Erythroblast (primary cell): ENCODE measurements at regions not wholly inside any gene's neighbourhood (a gene's known extent, or its start where the extent isn't known, plus 50 kb on each side); places are given as distances from the start of the nearest gene placed in this dataset.

Experiments
- DNase-seq, 2 experiments: peaks; one replicate each; lab custom pipeline; 2025; lab: John Stamatoyannopoulos, UW
- GATA1 ChIP-seq: IDR thresholded peaks from 2 replicates; pipeline ENCODE4 v1.6.1; 2011; ENCODE audit warnings: low read depth, mild to moderate bottlenecking, control low read depth, low read length, moderate library complexity
- POLR2A ChIP-seq: IDR thresholded peaks from 2 replicates; pipeline ENCODE4 v1.6.1; 2011; ENCODE audit warnings: mild to moderate bottlenecking, low read length

DNA sequence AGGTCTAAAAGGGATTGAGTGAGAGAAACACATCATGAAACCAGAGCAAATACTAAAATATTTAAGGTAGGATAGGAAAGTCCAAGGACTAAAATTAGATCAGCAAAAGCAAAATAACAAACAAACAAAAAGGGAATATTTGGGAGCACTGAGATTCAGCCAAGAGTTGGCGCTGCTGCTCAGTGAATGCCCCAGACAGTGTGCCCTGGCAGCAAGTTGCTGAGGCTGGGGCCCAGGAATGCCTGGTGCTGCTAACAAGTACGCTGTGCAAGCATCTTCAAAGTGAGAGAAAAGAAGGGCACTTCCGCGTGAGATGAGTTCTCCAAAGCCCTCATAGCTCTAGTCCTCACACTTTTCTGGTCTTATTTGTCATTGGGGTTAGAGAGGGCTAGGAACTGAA is 603.3 kb downstream of the EFNA5 start:
- TF ChIP-seq GATA1 (no peak), POLR2A (no peak)
- DNase-seq: no peak

DNA sequence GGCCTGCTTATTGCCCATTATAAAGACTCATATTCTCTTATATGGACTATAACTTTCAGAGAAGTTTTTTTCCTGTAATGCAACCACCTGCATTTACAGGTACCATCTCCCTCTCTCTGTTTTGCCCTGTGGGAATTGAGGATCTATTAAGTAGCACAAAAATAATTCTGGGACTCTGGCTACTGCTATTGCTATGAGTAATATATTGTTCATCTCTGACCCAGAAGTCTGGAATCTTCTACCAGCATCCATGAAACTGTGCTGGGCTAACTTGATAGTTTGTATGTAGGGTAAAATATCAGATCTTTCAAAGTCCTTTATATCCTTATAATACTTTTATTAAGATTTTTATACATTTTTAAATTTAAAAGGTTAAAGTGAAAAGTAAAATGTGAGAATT is 607.2 kb downstream of the EFNA5 start:
- TF ChIP-seq POLR2A: no peak
- no peak for TF ChIP-seq GATA1
- no peak for DNase-seq

DNA sequence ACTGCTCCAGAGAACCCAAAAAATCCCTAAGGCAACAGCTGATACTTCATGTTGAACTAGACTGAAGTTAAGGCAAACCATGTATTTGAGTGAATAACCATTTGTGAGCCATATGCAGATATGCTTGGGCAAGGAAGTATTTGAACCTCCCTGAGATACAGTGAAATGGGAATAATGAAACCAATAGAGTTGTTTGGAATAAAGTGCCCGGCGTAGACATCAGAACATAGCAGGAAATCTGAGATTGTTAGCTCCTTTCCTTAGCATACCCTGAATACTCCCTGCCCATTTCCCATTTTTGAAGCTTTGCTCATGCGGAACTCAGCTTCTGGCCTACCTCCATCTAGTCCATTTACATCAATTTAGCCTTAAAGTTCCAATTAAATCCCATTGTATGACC is 611.9 kb downstream of the EFNA5 start:
- no peak for DNase-seq
- no peak for TF ChIP-seq GATA1
- no peak for TF ChIP-seq POLR2A

DNA sequence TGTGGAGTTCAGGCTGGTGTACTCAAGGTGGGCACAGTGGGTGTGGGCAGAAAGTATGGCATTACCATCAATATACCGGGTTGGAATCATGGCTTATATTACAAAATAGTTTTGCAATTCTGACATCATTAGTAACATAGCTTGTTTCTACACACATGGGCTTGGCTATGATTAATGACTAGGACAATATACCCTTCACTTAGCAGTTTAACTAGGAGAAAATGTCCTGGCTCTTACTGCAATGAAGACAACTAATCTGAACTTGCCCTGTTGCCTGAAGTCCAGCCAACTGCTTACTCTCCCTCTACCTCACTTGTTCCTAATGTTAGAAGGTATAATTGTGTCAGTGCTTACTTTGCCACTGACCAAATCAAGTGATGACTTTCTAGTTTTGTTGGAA is 612.5 kb downstream of the EFNA5 start:
- TF ChIP-seq GATA1 (no peak), POLR2A (no peak)
- no peak for DNase-seq

DNA sequence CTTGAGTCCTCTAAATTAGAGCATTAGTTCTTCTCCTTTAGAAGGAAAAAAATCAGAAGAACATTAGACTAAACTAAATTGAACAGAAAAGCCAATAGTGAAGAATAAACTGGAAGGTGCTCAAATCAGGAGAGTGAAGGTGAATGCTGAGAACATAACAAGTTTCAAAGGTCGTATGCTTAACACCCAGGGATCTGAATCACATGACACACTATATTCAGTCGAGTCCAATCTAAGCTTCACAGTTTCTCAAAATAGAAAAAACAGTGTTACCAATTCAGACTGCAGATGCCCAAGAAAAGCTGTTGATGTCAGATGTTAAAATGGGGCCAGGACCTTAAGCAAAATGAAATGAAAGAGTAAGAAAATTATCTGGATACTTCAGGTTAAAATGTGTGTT is 614.5 kb downstream of the EFNA5 start:
- no peak for TF ChIP-seq GATA1
- no peak for TF ChIP-seq POLR2A
- no peak for DNase-seq

DNA sequence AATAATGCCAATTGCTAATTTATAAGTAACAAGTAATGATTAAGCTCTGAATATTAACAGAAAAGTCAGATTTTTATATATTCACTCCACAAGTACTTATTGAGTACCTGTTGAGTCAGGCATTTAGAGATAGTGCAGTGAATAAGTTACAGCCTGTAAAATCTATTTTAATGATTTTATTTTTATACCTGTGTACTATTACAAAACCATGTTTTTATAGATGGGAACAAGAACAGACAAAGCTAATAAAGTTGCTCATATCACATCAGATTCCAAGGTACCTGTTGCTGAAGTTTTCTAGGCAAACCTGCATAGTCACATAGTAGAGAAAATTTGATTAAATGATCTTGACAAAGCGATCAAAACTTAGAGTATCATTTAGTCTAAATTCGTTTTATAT is 623.7 kb downstream of the EFNA5 start:
- no peak for DNase-seq
- no peak for TF ChIP-seq GATA1
- TF ChIP-seq POLR2A: no peak

DNA sequence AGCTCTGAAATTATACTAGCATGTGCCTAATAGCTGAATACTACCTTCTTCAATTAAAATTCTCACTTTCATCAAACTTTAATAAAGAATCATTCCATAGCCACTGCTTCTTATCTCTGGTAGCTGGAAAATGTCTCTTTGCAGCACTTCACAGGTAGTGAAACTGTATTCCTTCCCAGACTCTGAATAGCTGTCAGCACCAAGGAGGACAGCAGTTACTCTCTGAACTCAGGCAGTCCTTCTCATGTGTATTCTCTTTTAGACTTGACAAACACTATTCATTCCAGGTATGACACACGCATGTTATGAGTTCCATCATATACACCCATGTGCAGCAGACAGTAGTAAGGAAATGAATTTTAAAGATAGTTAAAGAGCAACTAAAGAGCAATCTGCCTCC is 627.1 kb downstream of the EFNA5 start:
- no peak for DNase-seq
- TF ChIP-seq POLR2A (no peak), GATA1 (no peak)

DNA sequence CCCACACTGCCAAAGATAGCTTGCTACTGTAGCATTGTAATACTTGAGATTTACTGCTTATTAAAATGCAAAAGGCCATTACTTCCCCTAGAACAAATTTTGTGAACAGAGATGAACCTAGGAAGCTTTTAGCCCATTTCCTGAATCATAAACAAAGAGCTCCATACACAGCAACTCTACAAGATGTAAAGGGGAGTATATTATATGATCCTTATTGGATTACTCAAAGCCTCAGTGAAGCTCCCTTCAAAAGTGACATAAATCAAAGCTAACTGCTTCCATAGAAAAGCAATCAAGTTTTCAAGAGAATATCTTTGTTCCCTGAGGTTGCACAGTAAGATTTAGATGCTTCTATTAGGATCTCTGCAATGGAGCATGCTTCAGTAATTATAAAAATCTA is 629.8 kb downstream of the EFNA5 start:
- TF ChIP-seq POLR2A (no peak), GATA1 (no peak)
- DNase-seq: no peak

DNA sequence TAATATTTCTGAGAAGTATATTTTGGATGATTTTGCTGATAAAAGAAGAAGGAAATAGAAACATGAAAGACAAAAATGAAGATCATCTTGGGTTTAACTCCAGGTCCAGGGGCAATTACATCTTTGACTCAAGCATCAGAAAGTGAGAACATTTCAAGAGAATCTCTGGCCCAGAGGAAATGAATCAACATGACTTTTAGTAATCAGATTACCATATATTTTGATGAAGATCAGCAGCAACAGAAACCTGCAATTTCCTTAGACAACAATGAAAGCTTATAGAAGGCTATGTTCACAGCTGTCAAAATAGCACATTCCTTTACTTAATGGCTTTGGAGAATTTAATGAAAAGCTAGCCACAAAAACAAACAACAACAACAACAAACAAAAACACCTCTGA is 638.1 kb downstream of the EFNA5 start:
- DNase-seq: no peak

DNA sequence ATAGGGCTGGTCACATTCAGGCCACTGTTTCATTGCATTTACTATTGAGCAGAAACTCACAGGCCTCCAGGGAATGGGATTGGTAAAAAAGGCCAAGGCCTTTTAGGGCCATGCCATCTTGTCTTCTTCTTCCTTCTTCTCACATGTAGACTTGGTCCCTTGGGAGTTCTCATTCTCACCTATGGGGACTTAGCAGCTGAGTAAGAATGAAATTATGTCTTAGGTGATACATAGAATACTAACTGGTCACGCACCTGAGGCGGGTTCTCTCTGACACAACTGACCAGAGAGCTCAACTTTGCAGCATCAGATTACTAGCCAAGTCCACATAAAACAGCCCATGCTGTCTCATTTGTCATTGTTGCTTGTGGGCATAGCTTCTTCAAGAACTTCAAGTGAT is 641.8 kb downstream of the EFNA5 start:
- no peak for DNase-seq
- TF ChIP-seq GATA1: no peak
- no peak for TF ChIP-seq POLR2A

More for the DNA sequence above, 638.1 kb downstream of the EFNA5 start:
- TF ChIP-seq POLR2A: no peak
- TF ChIP-seq GATA1: no peak

DNA sequence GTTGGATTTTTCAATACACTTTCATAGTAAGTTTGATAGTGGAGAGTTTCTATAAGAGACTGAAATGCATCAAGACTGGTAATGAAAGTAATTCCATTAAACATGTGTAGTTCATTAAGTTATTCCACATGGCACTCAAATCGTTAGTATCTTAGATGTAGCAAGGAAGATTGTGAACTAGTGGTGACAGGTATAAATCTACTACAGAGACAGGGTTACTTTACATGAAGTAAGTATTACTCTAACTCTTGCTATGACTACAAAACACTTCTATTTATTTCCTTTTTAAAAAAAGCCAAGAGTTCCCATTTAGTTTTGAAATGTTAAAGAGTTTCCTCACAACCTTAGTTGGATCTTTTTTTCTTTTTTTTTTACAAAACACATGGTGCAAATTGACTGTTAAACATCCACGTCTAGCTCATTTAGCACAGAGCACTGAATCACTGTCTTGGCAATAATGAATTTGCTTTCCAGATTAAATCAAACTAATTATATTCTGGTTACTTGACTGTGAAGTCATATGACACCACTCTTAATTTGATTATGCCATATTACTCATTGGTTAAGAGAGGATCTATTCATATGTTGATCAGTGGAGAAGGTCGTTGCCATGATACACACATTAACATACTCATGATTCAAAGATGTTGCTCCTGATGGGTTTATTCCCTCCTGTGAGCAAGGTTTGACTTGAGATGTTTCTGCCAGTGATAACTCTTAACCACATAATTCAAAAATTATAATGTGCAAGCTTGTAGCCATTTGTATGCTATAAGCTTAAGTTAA is 644.8 kb downstream of the EFNA5 start:
- DNase-seq: no peak
- TF ChIP-seq POLR2A (no peak), GATA1 (no peak)

DNA sequence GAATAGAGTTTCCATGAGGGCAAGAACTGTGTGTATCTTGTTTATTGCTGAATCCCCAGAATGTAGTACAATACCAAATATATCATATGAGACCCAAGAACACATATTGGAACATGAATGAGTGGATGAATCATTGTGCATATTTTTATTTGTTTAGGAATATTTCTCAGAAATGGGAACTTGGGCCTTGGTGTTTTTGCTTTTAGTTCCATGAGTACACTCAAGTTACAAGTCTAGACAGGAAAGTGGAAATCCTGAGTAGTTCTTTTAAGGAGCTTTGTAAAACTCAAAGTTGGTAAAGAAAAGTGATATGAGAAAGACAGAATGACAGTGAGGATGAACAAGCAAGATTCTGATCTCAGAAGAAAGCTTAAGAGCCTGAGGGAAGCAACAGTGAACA is 647.0 kb downstream of the EFNA5 start:
- TF ChIP-seq GATA1 (no peak), POLR2A (no peak)

DNA sequence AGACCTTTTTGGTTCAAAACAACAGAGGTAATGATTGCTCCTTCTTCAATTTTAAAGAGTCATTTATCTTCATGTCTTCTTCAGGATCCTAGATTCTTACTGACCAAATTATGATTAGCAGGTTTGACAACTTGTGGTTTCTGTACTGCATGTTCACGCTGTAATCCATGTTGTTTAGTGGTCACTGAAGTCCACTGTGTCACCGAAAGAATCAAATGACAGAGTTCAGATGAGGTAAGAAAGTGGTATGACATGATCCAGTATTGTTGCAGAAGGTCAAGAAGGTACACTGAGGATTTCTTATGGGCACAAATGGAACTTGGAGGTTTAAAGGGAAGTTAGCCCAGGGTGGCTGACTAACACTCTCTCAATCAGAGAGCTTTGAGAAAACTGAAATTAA is 649.2 kb downstream of the EFNA5 start:
- DNase-seq: no peak
- TF ChIP-seq GATA1 (no peak), POLR2A (no peak)

More for the DNA sequence above, 647.0 kb downstream of the EFNA5 start:
- no peak for DNase-seq

DNA sequence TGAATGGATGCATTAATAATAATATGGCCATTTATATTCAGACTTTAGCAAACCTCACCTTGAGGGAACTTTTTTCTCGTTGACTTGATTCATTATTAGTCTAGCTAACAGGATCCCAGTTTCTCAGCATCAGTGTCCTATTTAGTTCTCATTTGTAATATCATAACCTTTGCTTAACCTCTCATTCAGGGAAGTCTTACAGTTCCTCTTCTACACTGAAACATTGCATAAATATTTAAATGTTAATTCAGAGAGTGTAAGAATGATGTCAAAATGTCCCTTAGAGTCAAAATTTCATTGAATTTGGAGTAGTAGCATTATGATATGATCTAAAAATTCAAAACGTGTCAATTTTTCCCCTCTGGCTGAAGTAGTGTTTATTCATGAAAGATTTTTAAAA is 650.1 kb downstream of the EFNA5 start:
- no peak for DNase-seq
- TF ChIP-seq GATA1 (no peak), POLR2A (no peak)

DNA sequence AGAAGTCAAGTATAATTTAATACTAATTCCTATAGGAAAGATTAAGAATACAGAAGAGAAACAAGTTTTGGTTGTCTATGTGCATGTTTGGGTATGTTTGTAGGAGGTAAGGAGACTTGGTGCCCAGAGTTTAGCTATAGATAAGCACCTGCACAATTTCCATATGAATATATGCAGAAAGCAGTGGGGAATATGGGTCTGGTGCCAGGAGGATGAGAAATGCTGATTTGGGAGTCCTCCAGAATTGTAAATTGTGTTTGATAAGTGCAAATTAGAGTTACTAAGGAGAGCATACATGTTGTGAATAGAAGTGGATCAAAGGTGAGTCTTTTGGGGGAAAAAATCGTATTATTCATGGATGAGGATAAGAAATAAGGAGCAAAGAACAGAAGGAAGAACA is 653.1 kb downstream of the EFNA5 start:
- TF ChIP-seq POLR2A: no peak
- TF ChIP-seq GATA1: no peak
- DNase-seq: no peak
